ENCODE measurements at regions not wholly inside any gene's neighbourhood (a gene's known extent, or its start where the extent isn't known, plus 50 kb on each side); places are given as distances from the start of the nearest gene placed in this dataset.

GRCh38 chr13:107734891-107735625, 480.3 kb downstream of the LIG4 start:
- POLR2A ChIA-PET = no interaction called here
- Histone ChIP-seq H3K4me3 (replicated peaks in 1 of 2; ENCODE audit: low read depth in 1 of 2, low read length in 2 of 2) (no peak overlapping the region), H3K27me3 (ENCODE audit: insufficient read depth, low read length) (no peaks in the 10 kb centered on the region), H2AFZ (ENCODE audit: low read depth, low read length, poor library complexity, severe bottlenecking) (no peak overlapping the region), H3K79me2 (ENCODE audit: insufficient read depth, low read length) (no peaks in the 10 kb centered on the region), H3K27ac (ENCODE audit: low read depth, low read length) (no peak overlapping the region), H3K9ac (ENCODE audit: low read length) (no peak overlapping the region), H3K4me2 (ENCODE audit: low read length) (no peak overlapping the region), H3K36me3 (ENCODE audit: control insufficient read depth in 1 of 2, insufficient read depth in 2 of 2, low read length in 2 of 2) (no peaks in the 10 kb centered on the region), H4K20me1 (ENCODE audit: insufficient read depth) (no peaks in the 10 kb centered on the region), H3K9me3 (ENCODE audit: control insufficient read depth in 1 of 2, insufficient read depth in 1 of 2, low read depth in 1 of 2, low read length in 2 of 2) (peaks cover 7 to 11% of the 10 kb centered on the region in 2 experiments; a peak in 2 of 4 replicates), H3K4me1 (ENCODE audit: control insufficient read depth in 1 of 2, insufficient read depth in 2 of 2, low read length in 2 of 2) (no peaks in the 10 kb centered on the region), H3K9me2 (ENCODE audit: insufficient read depth) (no peaks in the 10 kb centered on the region)
- TF ChIP-seq TCF7L2 (IDR thresholded peaks at IDR 0.05; ENCODE audit: borderline replicate concordance, extremely low read depth, insufficient read depth, insufficient read length) = no peak
- TF ChIP-seq ELF1 (IDR thresholded peaks at IDR 0.05; ENCODE audit: borderline replicate concordance, low read depth) = no peak
- TF ChIP-seq CEBPB (IDR thresholded peaks at IDR 0.05; ENCODE audit: low read depth) = no peak
- no peak for TF ChIP-seq CBX3 (IDR thresholded peaks at IDR 0.05; ENCODE audit: low read depth)
- TF ChIP-seq, protein P1, sequence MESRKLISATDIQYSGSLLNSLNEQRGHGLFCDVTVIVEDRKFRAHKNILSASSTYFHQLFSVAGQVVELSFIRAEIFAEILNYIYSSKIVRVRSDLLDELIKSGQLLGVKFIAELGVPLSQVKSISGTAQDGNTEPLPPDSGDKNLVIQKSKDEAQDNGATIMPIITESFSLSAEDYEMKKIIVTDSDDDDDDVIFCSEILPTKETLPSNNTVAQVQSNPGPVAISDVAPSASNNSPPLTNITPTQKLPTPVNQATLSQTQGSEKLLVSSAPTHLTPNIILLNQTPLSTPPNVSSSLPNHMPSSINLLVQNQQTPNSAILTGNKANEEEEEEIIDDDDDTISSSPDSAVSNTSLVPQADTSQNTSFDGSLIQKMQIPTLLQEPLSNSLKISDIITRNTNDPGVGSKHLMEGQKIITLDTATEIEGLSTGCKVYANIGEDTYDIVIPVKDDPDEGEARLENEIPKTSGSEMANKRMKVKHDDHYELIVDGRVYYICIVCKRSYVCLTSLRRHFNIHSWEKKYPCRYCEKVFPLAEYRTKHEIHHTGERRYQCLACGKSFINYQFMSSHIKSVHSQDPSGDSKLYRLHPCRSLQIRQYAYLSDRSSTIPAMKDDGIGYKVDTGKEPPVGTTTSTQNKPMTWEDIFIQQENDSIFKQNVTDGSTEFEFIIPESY (IDR thresholded peaks at IDR 0.05; ENCODE audit: extremely low read depth, insufficient replicate concordance, low read length) = no peak
- no peak for TF ChIP-seq EZH2 (IDR thresholded peaks at IDR 0.05)
- no peak for DNase-seq (ENCODE audit: low read depth, low spot score)
- no peak for ATAC-seq
- CTCF ChIA-PET = no interaction called here
- RAD21 ChIA-PET (ENCODE audit: low non-redundant PET in 1 of 2, low total read pairs in 2 of 2, uncharacterized antibody in 2 of 2, unreplicated experiment in 2 of 2) = no interaction called here
- intact Hi-C loops (cut with micrococcal nuclease) = no loop called here
- BruUV-seq (replicated peaks) = no TSS peak

DNA sequence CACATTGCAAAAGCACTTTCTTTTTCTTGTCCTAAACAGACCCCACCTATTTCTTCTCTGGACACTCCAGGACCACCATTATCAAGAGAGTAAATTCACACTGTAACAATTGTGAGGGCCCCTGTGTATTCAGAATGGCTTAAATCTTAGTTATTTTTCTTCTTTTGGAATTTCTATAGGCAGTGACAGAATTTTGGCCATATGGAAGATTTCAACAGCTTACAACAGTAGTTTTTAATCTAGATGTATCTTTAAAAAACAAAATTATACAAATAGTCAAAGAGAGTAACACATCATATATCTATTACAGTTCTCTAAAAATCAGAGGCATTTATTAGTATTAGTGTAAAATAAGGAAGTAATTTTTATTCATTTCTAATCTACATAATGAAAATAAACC, 482.1 kb downstream of the LIG4 start:
- TF ChIP-seq MAX (IDR thresholded peaks at IDR 0.05) (no peak), EZH2 (IDR thresholded peaks at IDR 0.05) (no peak), ATF3 (IDR thresholded peaks at IDR 0.05) (no peak), CEBPB (IDR thresholded peaks at IDR 0.05; ENCODE audit: low read depth) (no peak), POLR2AphosphoS5 (IDR thresholded peaks at IDR 0.05; ENCODE audit: low read depth, low read length) (no peak), REST (IDR thresholded peaks at IDR 0.05; ENCODE audit: low read depth) (no peak), POLR2A (IDR thresholded peaks at IDR 0.05; ENCODE audit: borderline replicate concordance, extremely low read depth, insufficient read depth, insufficient read length) (no peak), ELF1 (IDR thresholded peaks at IDR 0.05; ENCODE audit: borderline replicate concordance, low read depth) (no peak), RAD21 (IDR thresholded peaks at IDR 0.05; ENCODE audit: low read depth) (no peak), TCF7L2 (IDR thresholded peaks at IDR 0.05; ENCODE audit: borderline replicate concordance, extremely low read depth, insufficient read depth, insufficient read length) (no peak), EZH2phosphoT487 (IDR thresholded peaks at IDR 0.05; ENCODE audit: borderline replicate concordance) (no peak), EGR1 (IDR thresholded peaks at IDR 0.05; ENCODE audit: low read depth) (no peak)
- no peak overlapping the region for H3K27ac ChIP-seq (ENCODE audit: low read depth, low read length)
- no peaks in the 10 kb centered on the region for H3K36me3 ChIP-seq (ENCODE audit: control insufficient read depth in 1 of 2, insufficient read depth in 2 of 2, low read length in 2 of 2)
- intact Hi-C loops (cut with micrococcal nuclease) = no loop called here
- CTCF ChIA-PET = no interaction called here
- H3K4me3 ChIP-seq (replicated peaks in 1 of 2; ENCODE audit: low read depth in 1 of 2, low read length in 2 of 2) = no peak overlapping the region
- no peak for DNase-seq (ENCODE audit: low read depth, low spot score)
- no peak for ATAC-seq
- BruUV-seq (replicated peaks) = no TSS peak
- POLR2A ChIA-PET = no interaction called here
- no peak overlapping the region for H3K4me2 ChIP-seq (ENCODE audit: low read length)
- H3K4me1 ChIP-seq (ENCODE audit: control insufficient read depth in 1 of 2, insufficient read depth in 2 of 2, low read length in 2 of 2) = no peaks in the 10 kb centered on the region
- no peaks in the 10 kb centered on the region for H3K27me3 ChIP-seq (ENCODE audit: insufficient read depth, low read length)
- RAD21 ChIA-PET (ENCODE audit: low non-redundant PET in 1 of 2, low total read pairs in 2 of 2, uncharacterized antibody in 2 of 2, unreplicated experiment in 2 of 2) = no interaction called here
- no peaks in the 10 kb centered on the region for H3K9me2 ChIP-seq (ENCODE audit: insufficient read depth)
- H3K79me2 ChIP-seq (ENCODE audit: insufficient read depth, low read length) = no peaks in the 10 kb centered on the region
- H3K9me3 ChIP-seq (ENCODE audit: control insufficient read depth in 1 of 2, insufficient read depth in 1 of 2, low read depth in 1 of 2, low read length in 2 of 2) = peaks cover 7 to 11% of the 10 kb centered on the region in 2 experiments; a peak in 2 of 4 replicates
- no peaks in the 10 kb centered on the region for H4K20me1 ChIP-seq (ENCODE audit: insufficient read depth)
- H3K9ac ChIP-seq (ENCODE audit: low read length) = no peak overlapping the region
- H2AFZ ChIP-seq (ENCODE audit: low read depth, low read length, poor library complexity, severe bottlenecking) = no peak overlapping the region
